Activated CD4-positive, CD25-positive, alpha-beta regulatory T cell treated with anti-CD3 and anti-CD28 coated beads, Interleukin-2, amount 50 U/mL, for 16 hours (primary cell): ENCODE measurements at regions not wholly inside any gene's neighbourhood (a gene's known extent, or its start where the extent isn't known, plus 50 kb on each side); places are given as distances from the start of the nearest gene placed in this dataset.

ENCODE experiments used
- DNase-seq: peaks from one replicate; pipeline ENCODE4 v3.0.0-alpha.2; 2020; ENCODE audit warnings: low read depth, low spot score

GRCh38 chr5:61622156-61622555 is 290.1 kb downstream of the ZSWIM6 start:
- DNase-seq, result no peak

- DNase-seq, result no peak
Measured at GRCh38 chr5:61623401-61624069, 291.5 kb downstream of the ZSWIM6 start.

GRCh38 chr5:61624553-61625136 is 292.6 kb downstream of the ZSWIM6 start:
- DNase-seq, result no peak

GRCh38 chr5:61625137-61625561 is 293.1 kb downstream of the ZSWIM6 start:
- DNase-seq, result no peak

- DNase-seq, result no peak
Measured at GRCh38 chr5:61625681-61626621, 293.9 kb downstream of the ZSWIM6 start.

GRCh38 chr5:61626639-61627282 is 294.7 kb downstream of the ZSWIM6 start:
- no peak for DNase-seq

- DNase-seq, result no peak
Measured at GRCh38 chr5:61627531-61627930, 295.5 kb downstream of the ZSWIM6 start.

- DNase-seq, result no peak
Measured at GRCh38 chr5:61630908-61631307, 298.9 kb downstream of the ZSWIM6 start.

GRCh38 chr5:61631438-61631941 is 299.4 kb downstream of the ZSWIM6 start:
- DNase-seq, result no peak

- no peak for DNase-seq
Measured at GRCh38 chr5:61632064-61632463, 300.0 kb downstream of the ZSWIM6 start.

GRCh38 chr5:61635271-61635670 is 303.2 kb downstream of the ZSWIM6 start:
- DNase-seq, result no peak

GRCh38 chr5:61637566-61637965 is 305.5 kb downstream of the ZSWIM6 start:
- no peak for DNase-seq

GRCh38 chr5:61638476-61638875 is 306.4 kb downstream of the ZSWIM6 start:
- no peak for DNase-seq

GRCh38 chr5:61640179-61641021 is 308.3 kb downstream of the ZSWIM6 start:
- DNase-seq, result no peak

- DNase-seq, result no peak
Measured at GRCh38 chr5:61641748-61642565, 309.9 kb downstream of the ZSWIM6 start.

- DNase-seq, result no peak
Measured at GRCh38 chr5:61647672-61648071, 315.6 kb downstream of the ZSWIM6 start.

- DNase-seq, result no peak
Measured at GRCh38 chr5:61649231-61649630, 317.2 kb downstream of the ZSWIM6 start.

GRCh38 chr5:61649971-61650370 is 317.9 kb downstream of the ZSWIM6 start:
- no peak for DNase-seq

- no peak for DNase-seq
Measured at GRCh38 chr5:61650661-61651060, 318.6 kb downstream of the ZSWIM6 start.

- DNase-seq, result no peak
Measured at GRCh38 chr5:61651195-61651594, 319.1 kb downstream of the ZSWIM6 start.
